Ectodermal cell (in vitro differentiated cells): ENCODE measurements at regions not wholly inside any gene's neighbourhood (a gene's known extent, or its start where the extent isn't known, plus 50 kb on each side); places are given as distances from the start of the nearest gene placed in this dataset.

Source experiments
- H3K27ac ChIP-seq: 2 replicates; pipeline ENCODE4 v1.7.0; 2013; ENCODE audit warnings: mild to moderate bottlenecking, low read depth, low read length; ENCODE audit not compliant: insufficient read depth, poor library complexity, severe bottlenecking
- H3K27me3 ChIP-seq: 2 replicates; pipeline ENCODE4 v1.7.0; 2013; ENCODE audit warnings: mild to moderate bottlenecking, low read length; ENCODE audit not compliant: insufficient read depth, control insufficient read depth, poor library complexity, severe bottlenecking
- H3K36me3 ChIP-seq: one replicate; pipeline ENCODE4 v1.7.0; 2013; ENCODE audit warnings: low read length; ENCODE audit not compliant: control insufficient read depth, insufficient read depth
- H3K4me1 ChIP-seq: one replicate; pipeline ENCODE4 v1.7.0; 2013; ENCODE audit warnings: low read length; ENCODE audit not compliant: control insufficient read depth, insufficient read depth
- H3K4me3 ChIP-seq: 2 replicates; pipeline ENCODE4 v1.7.0; 2013; ENCODE audit warnings: low read depth, low read length, control low read depth; ENCODE audit not compliant: insufficient read depth
- H3K9me3 ChIP-seq: 2 replicates; pipeline ENCODE4 v1.7.0; 2013; ENCODE audit warnings: mild to moderate bottlenecking, low read length, moderate library complexity; ENCODE audit not compliant: control insufficient read depth
- WGBS, 2 experiments: methylation state at CpG; one replicate each; pipeline ENCODE4 v1.1.7; 2013; ENCODE audit warnings: missing lambda C conversion rate in 2 of 2; 5-methylcytosine and 5-hydroxymethylcytosine counted together

DNA sequence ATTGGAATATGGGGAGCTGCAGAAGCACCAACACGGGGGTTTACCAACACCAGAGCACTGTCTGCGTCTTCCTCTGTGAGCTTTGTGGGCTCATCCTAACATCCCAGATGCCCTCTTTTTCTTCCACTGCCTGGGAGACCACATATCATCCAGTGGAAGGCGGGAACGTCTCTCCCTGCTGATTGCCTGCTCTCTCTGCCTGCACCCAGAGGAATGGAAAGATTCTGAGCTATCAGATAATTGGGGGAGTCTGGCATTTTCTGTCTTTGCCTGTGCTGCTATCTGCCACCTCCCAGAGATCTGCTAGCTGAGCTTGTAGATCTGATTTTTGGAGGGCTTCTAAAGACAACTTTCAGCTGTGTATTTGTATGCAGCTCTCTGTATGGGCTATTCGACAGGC lies 166.2 kb upstream of the PLXNA2 start:
- WGBS, 2 experiments: 84 to 86% methylated on average over 5 of the region's 5 CpGs
- H3K27me3 ChIP-seq: no peaks in the 10 kb centered on the region
- H3K27ac ChIP-seq: no peak overlapping the region
- no peaks in the 10 kb centered on the region for H3K36me3 ChIP-seq
- no peaks in the 10 kb centered on the region for H3K9me3 ChIP-seq
- no peaks in the 10 kb centered on the region for H3K4me1 ChIP-seq
- H3K4me3 ChIP-seq: no peak overlapping the region

DNA sequence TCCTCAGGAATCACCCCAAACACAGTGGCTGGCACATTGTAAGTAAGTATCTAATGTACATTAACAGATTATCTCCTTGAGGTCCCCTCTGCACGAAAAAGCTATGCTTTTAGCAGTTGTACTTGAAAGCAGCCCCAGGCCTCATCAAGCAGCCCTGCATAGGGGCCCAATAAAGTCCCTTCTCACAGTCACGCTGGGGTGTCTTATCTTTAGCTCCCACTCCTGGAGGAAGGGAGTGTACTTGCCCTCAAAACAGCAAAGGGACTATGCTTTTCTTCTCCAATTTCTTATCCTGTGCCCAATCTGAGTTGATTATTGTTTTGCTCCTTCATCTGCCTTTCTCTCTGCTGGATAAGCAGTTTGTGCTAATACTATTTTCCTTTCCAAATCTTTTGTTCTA lies 168.8 kb upstream of the PLXNA2 start:
- no peaks in the 10 kb centered on the region for H3K36me3 ChIP-seq
- H3K27ac ChIP-seq: no peak overlapping the region
- WGBS, 2 experiments: 87 to 94% methylated on average over 2 of the region's 2 CpGs
- H3K27me3 ChIP-seq: no peaks in the 10 kb centered on the region
- H3K4me3 ChIP-seq: no peak overlapping the region
- H3K9me3 ChIP-seq: no peaks in the 10 kb centered on the region
- H3K4me1 ChIP-seq: no peaks in the 10 kb centered on the region

DNA sequence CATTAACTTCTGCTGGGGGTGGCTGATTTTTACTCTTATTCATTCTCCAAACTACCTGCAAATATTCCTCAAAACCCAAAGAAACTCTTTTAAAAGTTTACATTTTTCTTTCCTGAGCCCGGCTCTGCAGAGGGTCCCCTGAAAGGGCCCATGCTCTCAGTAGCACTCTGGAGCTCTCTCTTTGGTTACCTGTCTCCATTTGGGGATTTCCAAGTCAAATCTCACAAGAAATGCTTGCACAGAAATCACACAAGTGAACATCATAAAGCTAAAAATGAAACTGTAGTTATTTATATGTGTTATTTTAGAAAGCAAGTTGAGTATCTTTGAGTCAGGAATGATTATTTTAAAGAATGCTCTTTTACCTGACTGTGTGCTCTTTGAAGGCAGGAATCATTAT lies 174.5 kb upstream of the PLXNA2 start:
- Histone ChIP-seq H3K9me3 (no peaks in the 10 kb centered on the region), H3K36me3 (no peaks in the 10 kb centered on the region)

DNA sequence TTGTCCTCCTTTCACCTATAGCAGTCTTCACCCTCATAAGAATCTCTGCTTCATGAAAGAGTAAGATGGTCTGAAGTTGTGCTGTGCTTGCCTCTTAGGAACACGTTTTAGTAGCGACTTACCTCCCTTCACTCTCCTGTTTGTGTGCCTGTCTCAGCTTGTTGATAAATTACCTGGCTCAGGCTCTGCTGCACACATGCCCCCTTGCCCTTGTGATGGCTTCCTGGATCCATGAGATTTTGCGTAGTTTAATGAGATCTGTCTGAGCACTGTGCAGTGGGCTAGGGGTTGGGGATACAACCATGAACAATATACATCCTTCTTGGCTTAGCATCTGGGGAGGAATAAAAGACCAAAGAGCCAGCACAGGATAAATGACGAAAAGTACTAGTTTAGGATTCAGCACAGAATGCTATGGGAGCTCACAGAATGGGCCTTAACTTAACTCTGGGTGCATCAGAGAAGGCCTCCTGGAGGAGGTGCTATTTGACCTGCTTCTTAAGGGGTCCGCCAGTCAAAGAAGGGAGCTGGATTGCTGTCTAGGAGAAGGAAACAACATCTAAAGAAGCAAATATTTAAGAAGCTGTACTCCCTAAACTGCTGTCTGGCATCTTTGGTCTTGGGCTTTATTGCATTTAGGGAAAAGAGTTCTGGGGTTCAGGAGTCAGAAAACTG lies 175.7 kb upstream of the PLXNA2 start:
- no peaks in the 10 kb centered on the region for H3K4me1 ChIP-seq
- H3K9me3 ChIP-seq: no peaks in the 10 kb centered on the region
- H3K4me3 ChIP-seq: no peak overlapping the region
- H3K36me3 ChIP-seq: no peaks in the 10 kb centered on the region
- no peak overlapping the region for H3K27ac ChIP-seq
- no peaks in the 10 kb centered on the region for H3K27me3 ChIP-seq
- WGBS, 2 experiments: 93 to 94% methylated on average over 5 of the region's 5 CpGs

More for the DNA sequence above, 174.5 kb upstream of the PLXNA2 start:
- Histone ChIP-seq H3K27ac (no peak overlapping the region), H3K27me3 (no peaks in the 10 kb centered on the region), H3K4me1 (no peaks in the 10 kb centered on the region), H3K4me3 (no peak overlapping the region)
- 97 to 100% methylated on average over 1 of the region's 1 CpG for WGBS, 2 experiments

DNA sequence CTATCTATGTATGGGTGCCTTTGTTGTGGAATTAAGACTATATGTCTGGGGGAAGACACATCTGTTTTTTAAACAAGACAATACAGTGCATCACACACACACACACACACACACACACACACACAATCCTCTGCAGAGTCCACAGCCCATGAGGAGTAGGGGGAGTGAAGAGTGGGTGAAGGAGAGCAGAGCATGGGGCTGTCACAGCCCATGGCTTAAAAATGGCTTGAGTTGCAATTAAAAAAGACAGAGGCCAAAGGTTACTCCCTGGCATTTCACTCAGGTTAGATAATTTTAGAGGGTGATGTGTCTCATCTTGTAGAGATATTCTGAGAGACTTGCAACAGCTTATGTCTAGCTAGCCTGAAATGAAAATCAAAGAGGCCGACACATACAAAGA lies 176.5 kb upstream of the PLXNA2 start:
- WGBS, 2 experiments: 93 to 100% methylated on average over 1 of the region's 1 CpG
- Histone ChIP-seq H3K9me3 (no peaks in the 10 kb centered on the region), H3K36me3 (no peaks in the 10 kb centered on the region), H3K4me3 (no peak overlapping the region), H3K4me1 (no peaks in the 10 kb centered on the region), H3K27ac (no peak overlapping the region), H3K27me3 (no peaks in the 10 kb centered on the region)

DNA sequence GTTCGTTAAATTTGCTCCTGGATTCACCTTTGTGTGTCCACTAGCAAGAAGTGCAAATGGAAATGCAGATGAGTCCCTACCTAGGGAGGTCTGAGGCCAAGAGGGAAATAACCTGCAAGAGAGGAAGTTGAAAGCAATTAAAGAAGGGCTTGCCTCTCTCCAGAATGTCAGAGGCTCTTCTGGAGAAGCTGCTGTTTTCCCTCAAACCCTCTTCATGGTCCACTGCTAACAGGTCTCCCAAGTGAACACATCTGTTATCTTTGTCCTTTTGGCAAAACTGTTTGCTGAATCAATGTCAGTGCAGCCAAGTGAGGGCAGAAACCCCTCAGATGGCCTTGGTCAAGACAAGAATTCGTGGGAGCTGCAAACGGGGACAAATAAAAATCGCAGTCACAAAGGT lies 177.3 kb upstream of the PLXNA2 start:
- H3K36me3 ChIP-seq: no peaks in the 10 kb centered on the region
- H3K27me3 ChIP-seq: no peaks in the 10 kb centered on the region
- no peak overlapping the region for H3K27ac ChIP-seq
- no peaks in the 10 kb centered on the region for H3K4me1 ChIP-seq
- WGBS, 2 experiments: 86 to 90% methylated on average over 4 of the region's 4 CpGs
- no peak overlapping the region for H3K4me3 ChIP-seq
- H3K9me3 ChIP-seq: no peaks in the 10 kb centered on the region

DNA sequence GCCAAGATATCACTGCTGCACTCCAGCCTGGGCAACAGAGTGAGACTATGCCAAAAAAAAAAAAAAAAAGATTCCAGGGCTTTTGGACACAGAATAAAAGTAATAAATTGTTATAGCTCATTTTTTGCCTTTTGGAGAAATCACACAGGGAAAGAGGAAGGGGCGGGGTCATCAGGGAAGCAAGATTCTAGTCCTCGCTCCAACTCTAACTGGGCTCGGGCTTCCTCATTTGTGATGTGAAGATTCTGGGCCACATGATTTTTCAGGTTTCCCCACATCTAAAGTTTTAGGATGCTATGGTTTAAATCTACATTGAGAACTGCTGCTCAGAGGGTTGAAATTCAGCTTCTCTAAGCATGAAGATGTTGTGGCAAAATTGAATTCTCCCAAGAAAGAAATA lies 179.3 kb upstream of the PLXNA2 start:
- H3K4me1 ChIP-seq: no peaks in the 10 kb centered on the region
- no peaks in the 10 kb centered on the region for H3K27me3 ChIP-seq
- H3K36me3 ChIP-seq: no peaks in the 10 kb centered on the region
- 92 to 96% methylated on average over 3 of the region's 3 CpGs for WGBS, 2 experiments
- no peak overlapping the region for H3K4me3 ChIP-seq
- H3K27ac ChIP-seq: no peak overlapping the region
- H3K9me3 ChIP-seq: no peaks in the 10 kb centered on the region

DNA sequence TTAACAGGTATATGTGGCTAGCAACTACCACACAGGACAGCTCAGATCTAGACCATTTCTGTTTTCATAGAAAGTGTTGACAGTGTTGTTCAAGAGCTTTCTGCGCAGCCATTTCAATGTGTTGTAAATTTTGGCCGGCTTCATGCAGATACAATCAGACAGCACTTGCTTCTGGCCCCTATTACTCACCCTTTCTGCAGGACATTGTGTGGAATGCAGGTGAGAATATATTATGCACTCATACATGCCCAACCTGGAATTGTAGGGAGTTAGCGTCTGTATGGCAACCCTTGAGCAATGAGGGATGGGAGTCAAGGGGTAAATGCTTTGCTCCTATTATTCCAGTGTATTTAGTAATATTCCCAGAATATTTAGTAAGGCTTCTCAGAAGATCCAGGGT lies 180.9 kb upstream of the PLXNA2 start:
- Histone ChIP-seq H3K27me3 (no peaks in the 10 kb centered on the region), H3K27ac (no peak overlapping the region), H3K4me3 (no peak overlapping the region), H3K4me1 (no peaks in the 10 kb centered on the region), H3K9me3 (no peaks in the 10 kb centered on the region), H3K36me3 (no peaks in the 10 kb centered on the region)
- WGBS, 2 experiments: 98 to 100% methylated on average over 3 of the region's 3 CpGs

DNA sequence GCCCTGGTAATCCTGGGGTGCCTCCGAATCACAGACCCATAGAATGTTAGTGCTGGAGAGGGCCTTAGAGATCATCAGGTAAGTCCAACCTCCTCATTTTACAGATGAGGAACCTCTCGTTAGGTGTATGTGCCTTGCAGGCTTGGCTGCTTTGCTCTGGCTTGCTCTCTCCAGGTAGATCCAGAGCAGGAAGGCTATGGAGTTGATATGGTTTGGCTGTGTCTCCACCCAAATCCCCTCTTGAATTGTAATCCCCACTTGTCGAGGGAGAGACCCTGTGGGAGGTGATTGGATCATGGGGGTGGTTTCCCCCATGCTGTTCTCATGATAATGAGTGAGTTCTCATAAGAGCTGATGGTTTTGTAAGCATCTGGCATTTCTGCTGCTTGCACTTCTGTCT lies 186.0 kb upstream of the PLXNA2 start:
- no peak overlapping the region for H3K4me3 ChIP-seq
- H3K36me3 ChIP-seq: no peaks in the 10 kb centered on the region
- H3K27ac ChIP-seq: no peak overlapping the region
- H3K4me1 ChIP-seq: peaks cover 27% of the 10 kb centered on the region
- no peaks in the 10 kb centered on the region for H3K9me3 ChIP-seq
- H3K27me3 ChIP-seq: no peaks in the 10 kb centered on the region
- WGBS, 2 experiments: 52 to 64% methylated on average over 3 of the region's 3 CpGs

DNA sequence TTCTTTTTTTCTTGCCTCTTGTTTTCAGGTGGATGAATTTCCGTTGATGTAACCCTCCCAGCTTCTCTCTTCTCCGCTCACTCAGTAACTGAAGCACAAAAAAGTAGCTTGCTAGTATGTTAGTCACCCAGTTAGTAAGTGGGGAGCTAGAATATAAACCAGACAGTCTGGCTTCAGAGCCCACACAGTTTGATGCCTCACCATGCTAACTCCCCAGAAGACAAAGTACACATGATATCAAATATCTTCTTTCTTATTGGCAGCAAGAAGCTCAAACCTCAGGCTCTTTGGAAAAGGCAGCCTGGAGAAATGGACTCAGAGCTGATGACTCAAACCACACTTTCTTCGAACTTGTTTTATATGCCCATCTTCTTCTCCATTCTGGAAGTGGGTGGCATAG lies 187.5 kb upstream of the PLXNA2 start:
- H3K9me3 ChIP-seq: no peaks in the 10 kb centered on the region

DNA sequence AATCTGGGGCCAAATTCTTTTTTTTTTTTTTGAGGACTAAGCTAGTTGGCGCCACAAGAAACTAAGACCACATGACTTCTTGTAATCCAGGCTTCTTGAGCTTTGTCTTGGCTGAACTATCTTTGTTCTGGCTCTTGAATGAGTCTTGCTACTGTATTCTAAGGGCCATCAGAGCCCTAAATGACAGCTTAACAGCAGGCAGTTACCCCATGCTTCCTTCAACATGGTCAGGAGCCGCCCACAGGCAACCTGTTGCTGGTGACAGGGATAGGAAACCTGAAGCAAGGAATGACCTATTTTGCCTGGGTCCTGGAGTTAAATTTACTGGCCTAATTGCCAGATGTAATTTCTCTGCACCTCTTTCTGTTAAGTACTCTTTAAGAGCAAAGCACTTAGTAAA lies 188.2 kb upstream of the PLXNA2 start:
- Histone ChIP-seq H3K4me3 (no peak overlapping the region), H3K9me3 (no peaks in the 10 kb centered on the region), H3K27me3 (no peaks in the 10 kb centered on the region), H3K4me1 (peaks cover 29% of the 10 kb centered on the region), H3K36me3 (no peaks in the 10 kb centered on the region), H3K27ac (no peak overlapping the region)
- 8 to 12% methylated on average over 2 of the region's 2 CpGs for whole genome bisulfite sequencing, 2 experiments

More for the DNA sequence above, 187.5 kb upstream of the PLXNA2 start:
- peaks cover 29% of the 10 kb centered on the region for H3K4me1 ChIP-seq
- no peak overlapping the region for H3K4me3 ChIP-seq
- no peaks in the 10 kb centered on the region for H3K27me3 ChIP-seq
- no peak overlapping the region for H3K27ac ChIP-seq
- WGBS, 2 experiments: 94 to 98% methylated on average over 3 of the region's 3 CpGs
- no peaks in the 10 kb centered on the region for H3K36me3 ChIP-seq
